MM.1S (cell line): ENCODE measurements at regions not wholly inside any gene's neighbourhood (a gene's known extent, or its start where the extent isn't known, plus 50 kb on each side); places are given as distances from the start of the nearest gene placed in this dataset.

Experiments
- CTCF ChIP-seq: fragments of 300-600 bp; sonication (generic); IDR thresholded peaks from 2 replicates; pipeline ENCODE4 v1.5.1; 2016; ENCODE audit warnings: antibody characterized with exemption, low read length, mixed read lengths
- EZH2 ChIP-seq: fragments of 300-600 bp; sonication (generic); optimal IDR thresholded peaks from 2 replicates; pipeline ENCODE3; 2017; ENCODE audit warnings: low read depth, mild to moderate bottlenecking, antibody characterized with exemption, low read length, mixed read lengths

GRCh38 chr21:14836950-14837349 is 227.8 kb downstream of the NRIP1 start:
- no peak for TF ChIP-seq CTCF
- no peak for TF ChIP-seq EZH2
